SK-N-DZ (cell line): ENCODE measurements at regions not wholly inside any gene's neighbourhood (a gene's known extent, or its start where the extent isn't known, plus 50 kb on each side); places are given as distances from the start of the nearest gene placed in this dataset.

Source experiments
- DNase-seq: peaks from one replicate; pipeline ENCODE4 v3.0.0-alpha.2; 2015; ENCODE audit warnings: low spot score
- small RNA-seq, 2 experiments: library from RNA; depleted of rRNA; stranded (forward); fragments of <200 nt; gene quantifications; one replicate each; pipeline ENCODE3, GENCODE V24; 2014

GRCh38 chr13:57045826-57046546, 94.7 kb upstream of the PRR20A start:
- DNase-seq: no peak

- DNase-seq: no peak
Measured at GRCh38 chr13:57056601-57057180, 84.0 kb upstream of the PRR20A start.

- peak; percentile 2 for DNase-seq
Measured at GRCh38 chr13:57063007-57063406, 77.7 kb upstream of the PRR20A start.

GRCh38 chr13:57073983-57074382, 66.7 kb upstream of the PRR20A start:
- DNase-seq: no peak

DNA sequence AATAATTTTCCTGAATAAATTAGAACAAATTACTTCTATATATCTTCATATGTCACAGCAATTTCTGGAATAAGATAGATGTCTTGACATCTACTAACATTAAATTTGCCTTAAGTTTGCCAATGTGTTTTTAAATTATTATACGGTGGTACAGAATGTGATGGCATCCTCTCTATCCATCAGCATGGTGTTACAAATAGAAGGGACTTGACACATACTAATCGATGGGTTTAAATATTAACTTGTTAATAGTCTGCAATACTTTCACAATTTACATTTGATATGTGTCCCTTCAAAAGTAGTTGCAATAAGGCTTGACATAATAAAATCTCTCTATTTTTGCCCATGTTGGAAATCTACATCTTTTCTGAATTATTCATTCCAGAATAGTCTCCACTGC, 65.1 kb upstream of the PRR20A start:
- DNase-seq: no peak

DNA sequence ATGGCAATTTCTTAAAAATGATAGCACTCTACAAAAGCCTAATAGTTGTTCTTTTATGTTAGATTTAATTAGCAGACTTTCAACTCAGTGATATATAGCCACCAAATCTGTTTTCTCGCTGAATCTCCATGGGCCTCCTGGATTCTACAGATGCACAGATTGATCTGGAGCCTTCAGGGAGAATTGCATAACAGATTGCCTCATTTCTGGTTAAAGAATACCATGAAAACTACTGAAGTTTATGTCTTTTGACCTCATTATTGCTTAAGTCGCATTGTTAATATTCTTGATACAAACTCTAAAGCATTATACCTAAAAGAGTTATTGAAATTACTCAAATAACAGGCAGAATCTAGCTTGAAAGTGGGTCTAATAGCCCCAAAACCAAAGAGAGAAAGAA, 53.7 kb upstream of the PRR20A start:
- no peak for DNase-seq

Small RNA genes lying in the stretch of these regions (small RNA-seq; reads per million reads assigned to genes)
- gene MIR5007 (0 reads per million in 2 experiments), gene RF02271 (0 reads per million in 2 experiments)
